DND-41 (cell line): ENCODE measurements at regions not wholly inside any gene's neighbourhood (a gene's known extent, or its start where the extent isn't known, plus 50 kb on each side); places are given as distances from the start of the nearest gene placed in this dataset.
"Not testable (repeated sequence)": the region's sequence is repeated elsewhere in the genome, so short reads cannot be mapped to it uniquely, and the experiment has no call there.

Experiments
- ATAC-seq: fragments of 200-7000 bp; cut with Tn5 transposase; 3 replicates; pipeline ENCODE4 v1.9.1; 2021; ENCODE audit warnings: low read depth; ENCODE audit not compliant: insufficient read depth
- DNase-seq: peaks from one replicate; pipeline ENCODE4 v3.0.0-alpha.2; 2020
- H2AFZ ChIP-seq: 2 replicates; pipeline ENCODE4 v1.6.0; 2012; ENCODE audit warnings: low read depth, low read length
- H3K27ac ChIP-seq: 2 replicates; pipeline ENCODE4 v1.5.1; 2012; ENCODE audit warnings: low read length, inconsistent platforms
- H3K27me3 ChIP-seq: fragments of 200-600 bp; sonication (generic); 2 replicates; pipeline ENCODE4 v1.6.0; 2012; ENCODE audit warnings: low read length, mild to moderate bottlenecking, inconsistent platforms; ENCODE audit not compliant: insufficient read depth, poor library complexity
- H3K36me3 ChIP-seq: 2 replicates; pipeline ENCODE4 v1.5.1; 2012; ENCODE audit warnings: low read length, inconsistent platforms; ENCODE audit not compliant: insufficient read depth
- H3K4me1 ChIP-seq: 2 replicates; pipeline ENCODE4 v1.5.1; 2012; ENCODE audit warnings: mild to moderate bottlenecking, low read length; ENCODE audit not compliant: insufficient read depth
- H3K4me2 ChIP-seq: 2 replicates; pipeline ENCODE4 v1.6.0; 2012; ENCODE audit warnings: mild to moderate bottlenecking, moderate library complexity, low read length, inconsistent platforms; ENCODE audit not compliant: insufficient read depth
- H3K4me3 ChIP-seq, 2 experiments: fragments of 200-600 bp in 1 of 2; shearing (Covaris generic) in 1 of 2; 2 replicates each; pipeline ENCODE4 v1.5.1; 2012 to 2016; ENCODE audit warnings: inconsistent platforms in 2 of 2, low read length in 2 of 2, mild to moderate bottlenecking in 2 of 2, low read depth in 1 of 2, moderate library complexity in 1 of 2
- H3K79me2 ChIP-seq: 2 replicates; pipeline ENCODE4 v1.6.0; 2012; ENCODE audit warnings: low read length, inconsistent platforms; ENCODE audit not compliant: insufficient read depth
- H3K9ac ChIP-seq: 2 replicates; pipeline ENCODE4 v1.6.0; 2012; ENCODE audit warnings: low read depth, mild to moderate bottlenecking, inconsistent platforms, low read length, moderate library complexity
- H3K9me3 ChIP-seq: 2 replicates; pipeline ENCODE4 v1.5.1; 2012; ENCODE audit warnings: low read length, moderate library complexity, mild to moderate bottlenecking, inconsistent platforms; ENCODE audit not compliant: insufficient read depth, severe bottlenecking
- H4K20me1 ChIP-seq: 2 replicates; pipeline ENCODE4 v1.6.0; 2012; ENCODE audit warnings: low read length; ENCODE audit not compliant: insufficient read depth
- EZH2 ChIP-seq: IDR thresholded peaks from 3 replicates; pipeline ENCODE4 v1.6.1; 2012; ENCODE audit warnings: borderline replicate concordance, low read depth, mild to moderate bottlenecking, moderate library complexity, low read length, inconsistent platforms; ENCODE audit not compliant: severe bottlenecking
- TF ChIP-seq, protein P1 (sequence below): IDR thresholded peaks from 2 replicates; pipeline ENCODE4 v1.5.1; 2012; ENCODE audit warnings: borderline replicate concordance, low read length, moderate library complexity, mild to moderate bottlenecking; ENCODE audit not compliant: poor library complexity, severe bottlenecking; ENCODE audit errors: extremely low read depth

DNA sequence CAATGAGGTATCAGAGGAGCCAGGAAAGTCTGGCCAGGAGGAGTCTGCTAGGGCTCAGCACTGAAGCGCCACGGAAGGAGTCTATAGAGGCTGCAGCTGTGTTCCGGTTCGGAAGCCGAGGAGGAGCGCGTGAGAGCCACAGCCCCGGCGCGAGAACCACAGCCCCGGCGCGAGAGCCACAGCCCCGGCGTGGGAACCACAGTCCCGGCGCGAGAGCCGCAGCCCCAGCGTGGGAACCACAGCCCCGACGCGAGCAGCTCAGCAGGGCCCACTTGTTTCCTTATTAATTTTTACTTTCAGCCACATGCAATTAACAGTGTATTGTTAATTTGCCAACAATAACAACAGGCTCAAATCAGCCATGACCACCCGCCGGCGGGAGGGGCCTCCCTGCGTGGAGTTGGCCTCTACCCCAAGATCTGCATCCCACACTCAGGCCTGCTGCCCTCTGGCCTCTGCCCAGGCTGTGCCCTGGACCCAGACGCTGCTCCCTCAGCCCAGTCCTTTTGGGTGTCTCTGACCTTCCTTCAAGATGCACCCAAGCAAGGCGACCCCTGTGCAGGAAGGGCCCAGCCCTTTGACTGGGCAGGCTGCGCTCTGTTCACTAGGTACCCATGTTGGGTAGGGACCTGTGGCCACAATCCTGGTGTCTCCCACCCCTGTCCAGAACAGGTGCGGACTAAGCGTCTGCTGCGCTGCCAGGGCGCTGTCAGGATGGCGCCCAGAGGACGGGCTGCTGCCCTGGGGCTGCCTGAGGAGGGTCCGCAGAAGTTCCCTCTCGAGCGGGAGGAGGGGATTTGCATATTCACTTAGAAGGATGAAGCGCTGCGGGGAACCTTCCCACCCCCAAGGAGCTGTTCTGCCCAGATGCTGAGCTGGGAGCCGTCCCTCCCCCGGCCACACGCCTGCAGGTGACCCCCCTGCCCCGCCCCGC lies 113.8 kb downstream of the ADRA2C start:
- Histone ChIP-seq H2AFZ (no peak overlapping the region), H3K4me2 (no peak overlapping the region), H4K20me1 (0 out of 2 replicates have a peak, but pooled peaks cover 4% of the 10 kb centered on the region), H3K9me3 (peaks cover 6% of the 10 kb centered on the region), H3K4me3 (no peak overlapping the region), H3K9ac (no peak overlapping the region), H3K27me3 (peaks cover 15% of the 10 kb centered on the region), H3K4me1 (no peaks in the 10 kb centered on the region), H3K27ac (no peak overlapping the region), H3K36me3 (no peaks in the 10 kb centered on the region), H3K79me2 (no peaks in the 10 kb centered on the region)
- DNase-seq (no peak), ATAC-seq (peak; percentile 44; the same call in 1 of the 3 replicates)
- no peak for TF ChIP-seq EZH2

DNA sequence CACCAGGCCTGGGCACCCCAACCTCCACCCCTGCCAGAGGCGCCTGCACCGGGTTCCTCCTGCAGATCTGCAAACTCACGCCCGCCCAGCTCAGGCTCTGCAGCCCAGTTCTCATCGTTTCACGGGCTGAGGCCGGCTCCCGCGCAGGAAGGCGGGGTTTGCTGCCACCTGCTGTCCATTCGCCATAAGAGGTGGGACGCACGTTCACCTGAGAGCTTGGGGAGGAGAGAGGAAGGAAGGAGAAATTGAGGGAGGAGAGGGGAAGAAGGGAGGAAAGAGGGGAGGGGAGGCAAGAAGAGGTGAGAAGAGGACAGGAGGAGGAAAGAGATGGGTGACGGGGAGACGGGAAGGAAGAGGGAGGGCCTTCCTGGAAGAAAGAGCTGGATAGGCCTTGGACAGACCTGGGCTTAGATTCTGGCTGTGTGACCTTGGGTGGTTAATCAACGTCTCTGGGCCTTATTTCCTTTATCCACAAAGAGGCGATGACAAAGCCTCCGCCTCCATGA lies 114.5 kb downstream of the ADRA2C start:
- 0 out of 2 replicates have a peak, but pooled peaks cover 4% of the 10 kb centered on the region for H4K20me1 ChIP-seq
- no peaks in the 10 kb centered on the region for H3K36me3 ChIP-seq
- no peak overlapping the region for H2AFZ ChIP-seq
- TF ChIP-seq, protein P1, sequence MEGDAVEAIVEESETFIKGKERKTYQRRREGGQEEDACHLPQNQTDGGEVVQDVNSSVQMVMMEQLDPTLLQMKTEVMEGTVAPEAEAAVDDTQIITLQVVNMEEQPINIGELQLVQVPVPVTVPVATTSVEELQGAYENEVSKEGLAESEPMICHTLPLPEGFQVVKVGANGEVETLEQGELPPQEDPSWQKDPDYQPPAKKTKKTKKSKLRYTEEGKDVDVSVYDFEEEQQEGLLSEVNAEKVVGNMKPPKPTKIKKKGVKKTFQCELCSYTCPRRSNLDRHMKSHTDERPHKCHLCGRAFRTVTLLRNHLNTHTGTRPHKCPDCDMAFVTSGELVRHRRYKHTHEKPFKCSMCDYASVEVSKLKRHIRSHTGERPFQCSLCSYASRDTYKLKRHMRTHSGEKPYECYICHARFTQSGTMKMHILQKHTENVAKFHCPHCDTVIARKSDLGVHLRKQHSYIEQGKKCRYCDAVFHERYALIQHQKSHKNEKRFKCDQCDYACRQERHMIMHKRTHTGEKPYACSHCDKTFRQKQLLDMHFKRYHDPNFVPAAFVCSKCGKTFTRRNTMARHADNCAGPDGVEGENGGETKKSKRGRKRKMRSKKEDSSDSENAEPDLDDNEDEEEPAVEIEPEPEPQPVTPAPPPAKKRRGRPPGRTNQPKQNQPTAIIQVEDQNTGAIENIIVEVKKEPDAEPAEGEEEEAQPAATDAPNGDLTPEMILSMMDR = peak; percentile 74
- no peak for TF ChIP-seq EZH2
- H3K4me2 ChIP-seq = no peak overlapping the region
- DNase-seq = peak; percentile 52
- peaks cover 15% of the 10 kb centered on the region for H3K27me3 ChIP-seq
- peak; percentile 66 for ATAC-seq
- H3K4me1 ChIP-seq = no peaks in the 10 kb centered on the region
- peaks cover 6% of the 10 kb centered on the region for H3K9me3 ChIP-seq
- H3K79me2 ChIP-seq = no peaks in the 10 kb centered on the region
- no peak overlapping the region for H3K27ac ChIP-seq
- H3K4me3 ChIP-seq = no peak overlapping the region
- no peak overlapping the region for H3K9ac ChIP-seq

DNA sequence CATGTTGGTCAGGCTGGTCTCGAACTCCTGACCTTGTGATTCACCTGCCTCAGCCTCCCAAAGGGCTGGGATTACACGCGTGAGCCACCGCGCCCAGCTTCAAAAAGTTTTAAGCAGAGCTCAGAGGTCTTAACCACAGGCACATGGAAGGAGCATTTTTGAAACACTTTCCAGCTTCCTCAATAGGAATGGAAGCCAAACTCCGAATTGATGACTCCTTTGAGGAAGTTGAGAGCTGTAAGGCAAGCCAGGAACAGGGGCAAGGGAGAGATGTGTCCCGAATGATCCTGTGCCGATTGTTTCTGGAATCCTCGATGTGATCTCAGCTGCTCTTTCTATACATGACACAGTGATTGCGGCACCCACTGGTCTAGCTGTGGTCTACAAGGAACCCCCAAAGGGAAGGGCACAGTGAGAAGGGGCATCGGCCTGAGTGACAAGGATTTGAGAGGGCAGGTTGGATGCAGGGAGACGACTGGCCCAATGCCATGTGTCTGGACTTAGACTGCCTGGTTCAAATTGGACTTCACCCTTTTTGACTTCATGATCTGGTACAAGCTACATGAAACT lies 116.2 kb downstream of the ADRA2C start:
- not testable (repeated sequence) for H3K79me2 ChIP-seq, H3K4me1 ChIP-seq, H3K9ac ChIP-seq, DNase-seq, H3K4me2 ChIP-seq, ATAC-seq, H3K27ac ChIP-seq, H4K20me1 ChIP-seq, H3K9me3 ChIP-seq, H3K36me3 ChIP-seq, H3K4me3 ChIP-seq, H2AFZ ChIP-seq
- peaks cover 15% of the 10 kb centered on the region for H3K27me3 ChIP-seq

DNA sequence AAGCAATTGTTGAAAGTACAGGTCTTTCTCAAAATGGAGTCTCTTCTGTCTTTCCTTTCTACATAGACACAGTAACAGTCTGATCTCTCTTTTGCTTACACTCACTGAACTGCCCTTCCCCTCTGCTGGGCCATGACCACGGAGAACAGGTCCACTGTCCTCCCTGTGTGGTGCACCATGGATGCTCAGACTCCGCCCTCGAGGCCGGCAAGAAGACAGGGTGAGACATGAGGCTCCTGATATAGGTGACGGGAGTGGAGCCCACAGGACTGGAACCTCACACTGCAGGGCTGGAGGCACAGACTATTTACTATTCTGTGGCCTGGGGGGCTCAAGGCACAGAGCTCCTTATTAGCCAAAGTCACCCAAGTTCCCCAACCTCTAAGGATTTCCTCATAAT lies 118.1 kb downstream of the ADRA2C start:
- H3K36me3 ChIP-seq, H4K20me1 ChIP-seq, ATAC-seq, H3K27ac ChIP-seq, H2AFZ ChIP-seq, H3K4me3 ChIP-seq, H3K9me3 ChIP-seq, H3K9ac ChIP-seq, H3K79me2 ChIP-seq, H3K4me1 ChIP-seq, H3K4me2 ChIP-seq, DNase-seq: not testable (repeated sequence)
- H3K27me3 ChIP-seq = peaks cover 13% of the 10 kb centered on the region

DNA sequence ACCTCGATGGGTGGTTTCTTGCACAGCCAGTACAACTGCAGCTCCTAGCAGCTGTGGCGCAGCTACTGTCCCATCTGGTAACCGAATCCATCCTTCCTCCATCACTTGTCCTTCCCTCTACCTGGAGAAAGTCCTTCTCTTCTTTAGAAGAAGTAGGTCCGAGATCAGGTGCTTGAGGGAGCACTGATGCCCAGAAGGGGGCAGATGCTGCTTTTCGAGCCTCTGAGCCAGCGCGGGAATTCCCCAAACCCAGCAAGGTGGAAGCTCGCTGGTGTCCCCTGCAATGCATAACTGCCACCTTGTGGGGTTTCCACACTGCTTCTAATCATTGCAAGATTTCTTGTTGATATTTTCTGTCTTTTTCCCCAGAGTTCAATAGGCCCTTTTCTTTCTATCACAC lies 127.4 kb downstream of the ADRA2C start:
- not testable (repeated sequence) for H3K27ac ChIP-seq, H3K79me2 ChIP-seq, H3K9me3 ChIP-seq, H2AFZ ChIP-seq, H3K9ac ChIP-seq, ATAC-seq, H3K4me3 ChIP-seq, H3K27me3 ChIP-seq, DNase-seq, H4K20me1 ChIP-seq, H3K4me1 ChIP-seq, H3K4me2 ChIP-seq, H3K36me3 ChIP-seq

DNA sequence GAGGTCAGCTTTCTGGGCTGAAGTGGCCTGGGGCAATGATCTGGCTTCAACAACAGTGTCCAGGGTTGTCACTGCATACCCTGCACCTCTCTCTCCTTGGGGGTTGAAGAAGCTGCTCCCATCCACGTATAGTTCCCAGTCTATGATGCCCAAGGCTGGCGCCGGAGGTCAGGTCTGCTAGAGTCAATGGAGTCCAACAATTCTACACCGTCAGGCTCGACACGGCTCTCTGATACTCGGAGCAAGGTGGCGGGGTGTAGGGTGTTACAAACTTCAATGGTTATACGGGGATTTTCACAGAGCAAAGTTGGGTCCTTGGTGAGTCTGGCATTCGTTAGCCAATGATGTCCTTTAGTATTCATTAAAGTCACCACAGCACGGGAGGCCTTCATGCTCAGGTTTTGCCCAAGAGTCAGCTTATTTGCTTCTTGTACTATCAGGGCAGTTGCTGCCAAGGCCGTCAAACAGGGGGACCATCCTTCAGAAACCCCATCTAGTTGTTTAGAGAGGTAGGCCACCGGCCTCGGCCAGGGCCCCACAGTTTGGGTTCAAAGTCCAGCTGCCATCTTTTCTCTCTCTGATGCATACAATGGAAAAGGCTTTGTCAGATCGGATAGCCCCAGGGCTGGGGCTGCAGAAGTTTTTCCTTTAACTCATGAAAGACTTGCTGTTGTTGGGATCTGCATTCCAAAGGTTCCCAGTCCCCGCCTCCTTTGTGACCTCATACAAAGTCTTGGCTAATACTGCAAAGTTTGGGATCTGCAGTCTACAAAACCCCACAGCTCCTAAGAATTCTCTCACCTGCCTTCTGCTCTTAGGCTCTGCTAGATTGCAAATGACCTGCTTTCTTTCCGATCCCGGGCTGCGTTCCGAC lies 128.1 kb downstream of the ADRA2C start:
- H3K36me3 ChIP-seq, H3K27ac ChIP-seq, DNase-seq, H2AFZ ChIP-seq, H3K79me2 ChIP-seq, H4K20me1 ChIP-seq, H3K4me2 ChIP-seq, H3K27me3 ChIP-seq, H3K4me3 ChIP-seq, ATAC-seq, H3K9ac ChIP-seq, H3K9me3 ChIP-seq, H3K4me1 ChIP-seq: not testable (repeated sequence)
